ENCODE measurements at regions not wholly inside any gene's neighbourhood (a gene's known extent, or its start where the extent isn't known, plus 50 kb on each side); places are given as distances from the start of the nearest gene placed in this dataset.

GRCh38 chr18:43876748-43877147 lies 599.5 kb upstream of the SYT4 start:
- no peak overlapping the region for H3K27ac ChIP-seq
- H3K4me2 ChIP-seq (ENCODE audit: low read length) = no peak overlapping the region
- no peak overlapping the region for H3K4me3 ChIP-seq (ENCODE audit: low read depth, low read length)
- H3K79me2 ChIP-seq = no peaks in the 10 kb centered on the region
- H3K9ac ChIP-seq = no peak overlapping the region
- H2AFZ ChIP-seq = no peak overlapping the region
- no peaks in the 10 kb centered on the region for H3K4me1 ChIP-seq
- no peaks in the 10 kb centered on the region for H3K27me3 ChIP-seq (ENCODE audit: control insufficient read depth, insufficient read depth, low read length)
- no peaks in the 10 kb centered on the region for H3K36me3 ChIP-seq (ENCODE audit: control insufficient read depth, insufficient read depth, low read length)
- H3K9me3 ChIP-seq (ENCODE audit: control insufficient read depth, low read length) = no peaks in the 10 kb centered on the region
- TF ChIP-seq CTCF (IDR thresholded peaks at IDR 0.05) = no peak

- Histone ChIP-seq H3K9me3 (ENCODE audit: control insufficient read depth, low read length) (no peaks in the 10 kb centered on the region), H3K27ac (no peak overlapping the region), H3K36me3 (ENCODE audit: control insufficient read depth, insufficient read depth, low read length) (no peaks in the 10 kb centered on the region), H3K4me2 (ENCODE audit: low read length) (no peak overlapping the region), H3K4me1 (no peaks in the 10 kb centered on the region), H3K79me2 (no peaks in the 10 kb centered on the region), H3K4me3 (ENCODE audit: low read depth, low read length) (no peak overlapping the region), H2AFZ (no peak overlapping the region), H3K9ac (no peak overlapping the region), H3K27me3 (ENCODE audit: control insufficient read depth, insufficient read depth, low read length) (no peaks in the 10 kb centered on the region)
- TF ChIP-seq CTCF (IDR thresholded peaks at IDR 0.05) = no peak
Observed at GRCh38 chr18:43877616-43878321, 600.5 kb upstream of the SYT4 start.

- Histone ChIP-seq H3K4me1 (no peaks in the 10 kb centered on the region), H2AFZ (no peak overlapping the region), H3K4me3 (ENCODE audit: low read depth, low read length) (no peak overlapping the region), H3K4me2 (ENCODE audit: low read length) (no peak overlapping the region), H3K9me3 (ENCODE audit: control insufficient read depth, low read length) (no peaks in the 10 kb centered on the region), H3K79me2 (no peaks in the 10 kb centered on the region), H3K36me3 (ENCODE audit: control insufficient read depth, insufficient read depth, low read length) (no peaks in the 10 kb centered on the region), H3K27ac (no peak overlapping the region), H3K9ac (no peak overlapping the region), H3K27me3 (ENCODE audit: control insufficient read depth, insufficient read depth, low read length) (no peaks in the 10 kb centered on the region)
- no peak for TF ChIP-seq CTCF (IDR thresholded peaks at IDR 0.05)
Observed at GRCh38 chr18:43879415-43879814, 602.1 kb upstream of the SYT4 start.

GRCh38 chr18:43882358-43883055 lies 605.2 kb upstream of the SYT4 start:
- Histone ChIP-seq H3K27ac (no peak overlapping the region), H3K4me1 (no peaks in the 10 kb centered on the region), H3K36me3 (ENCODE audit: control insufficient read depth, insufficient read depth, low read length) (no peaks in the 10 kb centered on the region), H3K4me2 (ENCODE audit: low read length) (no peak overlapping the region), H3K9me3 (ENCODE audit: control insufficient read depth, low read length) (no peaks in the 10 kb centered on the region), H2AFZ (no peak overlapping the region), H3K27me3 (ENCODE audit: control insufficient read depth, insufficient read depth, low read length) (no peaks in the 10 kb centered on the region), H3K9ac (no peak overlapping the region), H3K4me3 (ENCODE audit: low read depth, low read length) (no peak overlapping the region), H3K79me2 (no peaks in the 10 kb centered on the region)
- no peak for TF ChIP-seq CTCF (IDR thresholded peaks at IDR 0.05)
